Renal cortical epithelial cell (primary cell): ENCODE measurements at regions not wholly inside any gene's neighbourhood (a gene's known extent, or its start where the extent isn't known, plus 50 kb on each side); places are given as distances from the start of the nearest gene placed in this dataset.
A peak's percentile ranks its signal among the peaks of the same experiment; 100 is the strongest.

Experiments
- DNase-seq: peaks from one replicate; pipeline ENCODE4 v3.0.0-alpha.2; 2011; ENCODE audit warnings: low read depth

DNA sequence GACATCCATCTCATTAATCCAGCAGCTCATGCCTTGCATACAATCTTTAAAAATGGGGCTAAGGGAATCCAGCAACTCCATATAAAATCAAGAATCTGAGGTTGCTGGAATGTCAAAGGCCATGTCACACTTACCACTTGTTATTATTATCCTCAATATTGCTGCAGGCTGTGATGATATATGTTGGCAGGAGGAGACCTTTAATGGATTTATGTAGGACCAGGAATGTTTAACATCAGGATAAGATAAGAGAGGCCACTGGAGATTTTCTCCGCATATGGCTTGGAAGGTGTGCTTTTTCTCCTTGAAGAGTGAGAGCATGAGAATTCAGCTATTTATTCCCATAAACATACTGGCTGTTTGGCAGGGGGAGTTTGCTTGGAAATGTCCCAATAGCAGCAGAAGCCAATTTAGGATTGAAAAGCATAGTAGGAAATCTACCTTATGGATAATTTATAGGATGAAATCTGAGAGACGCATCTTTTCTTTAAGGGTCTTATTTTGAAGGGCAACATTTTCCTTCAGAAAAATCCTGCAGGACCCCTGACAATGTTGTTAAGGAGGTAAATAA, 481.4 kb downstream of the AGTPBP1 start:
- no peak for DNase-seq

DNA sequence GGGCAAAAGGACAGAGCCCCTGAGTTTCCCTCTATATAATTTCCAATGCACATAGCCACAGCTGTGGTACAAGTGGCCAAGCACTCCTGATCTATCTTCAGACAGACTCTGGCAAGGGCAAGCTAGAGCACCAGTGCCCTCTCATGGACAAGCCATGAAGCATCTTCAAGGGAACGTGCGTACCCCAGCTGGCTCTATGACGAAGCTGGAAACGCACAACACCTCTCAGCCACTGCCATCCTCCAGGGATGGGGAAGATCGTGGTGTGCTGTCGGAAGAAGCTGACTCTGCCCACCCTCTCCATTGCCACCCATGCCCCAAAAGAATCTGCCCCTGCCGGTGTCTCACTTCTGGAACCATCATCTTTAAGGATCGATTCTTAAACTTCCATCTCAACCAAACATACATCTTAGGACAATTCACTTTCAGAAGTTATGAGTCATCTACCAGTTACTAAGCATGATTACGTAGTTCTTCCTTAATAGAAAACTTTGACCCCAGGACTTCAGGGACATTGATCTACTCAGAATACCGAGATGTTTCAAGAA, 482.9 kb downstream of the AGTPBP1 start:
- peak; percentile 71 for DNase-seq

DNA sequence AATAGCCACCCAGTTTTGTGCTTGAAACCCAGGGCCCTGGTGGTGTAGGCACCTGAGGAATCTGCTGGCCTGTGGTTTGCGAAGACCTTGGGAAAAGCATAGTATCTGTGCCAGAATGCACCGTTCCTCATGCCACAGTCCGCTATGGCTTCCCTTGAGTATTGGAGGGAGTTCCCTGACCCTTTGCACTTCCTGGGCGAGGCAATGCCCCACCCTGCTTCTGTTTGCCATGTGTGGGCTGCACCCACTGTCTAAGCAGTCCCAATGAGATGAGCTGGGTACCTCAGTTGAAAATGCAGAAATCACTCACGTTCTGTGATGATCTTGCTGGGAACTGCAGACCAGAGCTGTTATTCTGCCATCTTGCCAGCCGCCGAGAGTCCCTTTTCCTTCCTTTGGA, 483.5 kb downstream of the AGTPBP1 start:
- DNase-seq: no peak

DNA sequence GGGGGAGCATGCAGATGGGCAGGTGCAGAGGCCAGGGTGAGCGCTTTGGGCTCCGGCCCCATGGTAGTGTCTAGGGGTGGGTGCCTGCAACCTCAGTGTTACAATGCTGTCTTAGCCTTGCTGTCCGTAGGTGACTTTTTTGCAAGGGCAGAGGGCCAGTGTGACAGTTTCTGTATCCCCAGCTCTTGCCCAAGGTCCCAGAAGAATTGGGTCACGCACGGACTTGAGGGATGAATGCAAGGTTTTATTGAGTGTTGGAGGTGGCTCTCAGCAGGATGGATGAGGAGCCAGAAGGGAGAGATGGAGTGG, 492.5 kb downstream of the AGTPBP1 start:
- DNase-seq: no peak

DNA sequence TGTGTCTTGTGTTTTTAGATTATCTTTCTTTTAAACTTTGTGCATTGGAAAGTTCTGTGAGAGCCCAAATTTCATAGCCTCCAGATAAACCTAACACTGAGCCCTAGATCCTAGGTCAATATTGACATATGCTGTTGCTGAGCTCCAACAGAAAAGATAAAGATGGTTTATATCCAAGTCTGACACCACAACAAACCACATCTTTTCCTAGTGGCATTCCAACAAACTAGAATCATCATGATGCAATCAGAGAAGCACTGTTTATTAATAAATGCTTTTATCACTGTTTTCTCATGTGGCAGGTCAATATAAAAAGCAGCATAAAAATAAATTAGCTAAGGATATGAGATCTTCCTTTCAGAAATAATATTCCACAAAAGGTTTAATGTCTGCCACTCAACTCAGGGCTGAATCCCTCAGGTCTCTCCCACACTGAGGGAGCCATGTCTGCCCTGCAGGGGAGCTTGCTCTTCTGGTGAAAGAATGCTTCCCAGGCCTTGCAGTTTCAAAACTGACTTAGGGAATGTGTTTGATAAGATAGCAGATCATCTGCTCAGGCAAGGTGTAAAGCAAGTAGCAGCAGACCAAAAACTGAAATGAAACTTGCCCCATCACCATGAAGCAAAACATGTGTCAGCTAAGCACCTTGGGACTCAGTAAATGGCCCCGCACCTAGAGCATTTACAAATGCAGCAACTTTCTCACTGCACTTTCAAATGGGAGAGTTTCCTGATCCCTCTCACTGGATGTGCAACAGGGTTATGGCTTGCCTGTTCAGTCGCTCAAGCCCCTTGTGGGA, 493.0 kb downstream of the AGTPBP1 start:
- DNase-seq: peak; percentile 83

DNA sequence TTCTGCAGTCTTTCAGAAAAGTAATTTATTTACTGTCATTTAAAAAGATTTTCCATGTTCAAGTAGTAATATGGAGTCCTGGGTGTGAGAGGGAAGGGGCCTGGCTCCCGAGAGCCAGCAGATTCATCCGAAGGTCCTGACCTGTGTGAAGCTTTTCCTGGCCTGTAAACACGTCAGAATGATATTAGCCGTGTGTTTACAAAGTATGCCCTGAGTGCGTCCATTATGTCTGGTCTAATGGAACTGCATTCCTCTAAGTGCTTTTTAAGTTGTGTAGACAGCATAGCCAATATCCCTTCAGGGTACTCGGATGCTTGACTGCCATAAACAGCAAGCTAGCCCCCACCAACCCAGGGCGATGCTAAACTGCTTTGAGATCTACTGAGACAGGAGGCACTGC, 495.2 kb downstream of the AGTPBP1 start:
- no peak for DNase-seq

DNA sequence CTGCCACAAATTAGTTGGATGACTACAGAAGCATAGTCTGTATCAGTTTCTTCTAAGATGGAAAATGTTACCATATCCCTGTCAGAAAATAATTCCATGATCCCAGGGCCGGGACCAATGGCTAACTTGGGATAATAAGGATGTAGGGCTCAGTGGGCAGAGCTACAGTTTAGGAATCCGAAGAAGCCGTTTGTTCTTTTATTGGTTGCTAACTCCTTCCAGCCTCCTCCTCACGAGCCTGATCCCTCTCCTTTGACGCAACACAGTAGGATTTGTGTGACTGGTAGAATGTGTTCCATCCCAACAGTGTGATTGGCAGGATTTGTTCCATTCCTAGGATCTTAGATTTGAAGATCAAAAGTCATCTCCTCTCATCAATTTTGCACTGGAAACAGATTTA, 496.9 kb downstream of the AGTPBP1 start:
- DNase-seq: no peak

DNA sequence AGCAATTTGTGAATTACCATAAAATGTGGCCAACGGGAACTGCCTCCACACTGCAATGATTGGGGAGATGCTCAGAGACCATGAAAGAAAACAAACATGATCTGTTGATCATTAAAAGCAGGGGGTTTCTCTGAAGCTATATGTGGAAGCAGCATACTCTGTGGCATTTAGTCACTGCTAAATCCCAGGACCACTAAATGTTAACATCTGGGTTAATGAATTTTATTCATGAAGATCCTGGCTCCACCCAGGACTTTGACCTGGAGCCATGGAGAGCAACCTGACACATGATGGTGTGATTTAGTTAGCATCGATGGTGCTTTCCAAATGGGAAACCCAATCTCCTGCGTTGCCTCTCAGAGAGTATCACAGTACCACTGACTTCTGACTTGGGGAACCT, 497.8 kb downstream of the AGTPBP1 start:
- DNase-seq: peak; percentile 54

DNA sequence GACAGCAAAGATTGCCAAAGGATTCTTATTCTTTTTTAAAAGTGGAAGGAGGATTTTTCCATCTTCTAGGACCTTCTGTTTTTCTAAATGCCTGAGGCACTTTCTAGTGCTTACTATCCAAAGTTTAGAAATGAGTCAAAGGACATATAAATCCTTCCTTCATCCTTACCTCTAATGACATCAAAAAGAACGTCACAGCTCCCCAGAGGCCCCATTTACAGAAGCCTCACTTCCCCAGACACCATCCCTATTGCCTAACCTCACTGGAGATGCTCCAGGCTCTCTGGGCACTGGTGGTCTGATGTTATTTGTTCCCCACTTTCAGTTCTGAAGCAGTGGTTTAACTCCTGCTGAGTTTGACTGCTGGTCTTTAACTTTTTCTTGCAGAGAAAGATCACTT, 504.3 kb downstream of the AGTPBP1 start:
- DNase-seq: no peak

DNA sequence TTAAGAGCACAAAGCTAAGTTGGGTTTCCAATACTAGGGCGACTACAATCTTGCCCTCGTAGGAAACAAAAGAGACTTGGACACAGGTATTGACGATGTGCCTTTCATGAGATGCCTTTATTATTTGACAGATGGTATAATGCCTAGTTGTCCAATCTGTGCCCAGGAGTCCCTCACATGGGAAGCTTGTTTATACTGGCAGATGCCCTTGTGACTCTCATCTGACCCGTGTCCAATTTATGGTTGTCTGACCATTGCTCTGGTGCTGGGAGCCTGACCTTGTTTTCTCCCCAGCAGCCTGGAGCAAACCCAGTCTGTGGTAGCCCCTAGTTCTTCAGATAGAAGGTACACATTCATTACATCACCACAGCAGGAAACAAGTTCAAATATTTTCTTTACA, 511.7 kb downstream of the AGTPBP1 start:
- no peak for DNase-seq

DNA sequence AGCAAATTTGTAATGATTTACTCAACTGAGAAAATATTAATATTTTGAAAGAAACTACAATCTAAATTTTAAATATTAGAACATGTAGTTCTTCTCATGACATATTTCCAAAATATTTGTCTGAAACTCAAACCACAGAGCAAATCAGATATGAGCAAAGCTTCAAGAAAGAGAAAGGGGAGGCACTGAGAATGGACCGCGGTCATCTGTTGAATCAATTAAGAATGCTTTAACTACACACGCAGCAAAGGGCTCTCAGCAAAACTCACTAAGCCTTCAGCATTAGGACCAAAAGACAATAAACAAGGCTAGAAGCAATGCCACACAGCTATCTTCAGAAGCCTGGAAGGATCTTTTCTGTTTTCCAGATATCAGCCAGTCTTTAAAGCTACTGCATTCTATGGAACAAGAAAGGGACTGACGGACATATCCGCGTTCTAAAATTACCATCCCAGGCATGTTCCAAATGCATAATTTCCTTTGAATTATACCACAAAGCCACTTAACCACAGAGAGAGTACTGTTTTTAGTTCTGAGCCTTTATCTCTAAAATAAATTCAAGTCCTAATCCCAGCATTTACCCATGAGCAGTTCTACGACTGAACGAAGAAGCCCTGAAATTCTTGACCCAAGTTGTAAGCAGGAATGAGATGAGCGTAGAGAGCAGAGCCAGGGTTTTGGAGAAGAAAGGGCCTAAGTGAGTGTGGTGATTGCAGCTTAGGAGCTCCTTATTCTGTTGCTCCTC, 513.5 kb downstream of the AGTPBP1 start:
- DNase-seq: no peak

DNA sequence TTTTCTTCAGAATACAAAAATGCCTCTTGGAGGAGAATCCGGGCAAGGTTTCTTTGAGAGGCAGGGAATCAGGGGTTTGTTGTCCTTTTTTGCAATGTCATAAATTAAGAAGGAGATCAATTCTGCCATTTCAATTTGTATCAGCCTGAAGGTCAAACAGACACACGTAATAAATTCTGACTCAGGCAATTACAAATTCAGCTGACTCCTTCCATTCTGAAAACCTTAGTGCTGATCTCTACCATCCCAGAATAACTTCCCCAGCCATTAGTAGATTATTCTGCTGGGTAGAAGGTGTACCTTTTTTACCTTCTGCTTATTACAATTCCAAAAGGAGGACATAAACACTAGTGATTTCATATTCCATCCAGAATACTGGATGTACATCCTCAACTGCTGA, 516.6 kb downstream of the AGTPBP1 start:
- peak; percentile 42 for DNase-seq

DNA sequence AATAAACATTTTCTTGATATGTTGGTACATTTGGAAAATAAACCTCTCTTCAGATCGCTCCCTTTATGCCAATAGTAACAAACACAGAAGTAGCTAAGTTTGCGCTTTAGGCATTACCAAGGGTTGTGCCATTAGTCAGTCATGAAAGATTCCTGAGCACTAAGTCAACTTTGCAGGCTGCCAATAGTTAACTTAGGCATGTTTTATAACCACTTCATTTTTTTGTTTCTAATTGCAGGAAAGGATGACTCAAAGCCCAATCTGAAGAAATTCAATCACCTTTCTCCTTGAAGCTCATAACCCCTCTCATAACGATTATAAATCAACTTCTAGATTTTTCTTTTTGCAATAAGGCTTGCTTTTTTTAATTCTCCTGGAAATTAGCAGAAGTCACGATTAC, 517.0 kb downstream of the AGTPBP1 start:
- DNase-seq: peak; percentile 97

DNA sequence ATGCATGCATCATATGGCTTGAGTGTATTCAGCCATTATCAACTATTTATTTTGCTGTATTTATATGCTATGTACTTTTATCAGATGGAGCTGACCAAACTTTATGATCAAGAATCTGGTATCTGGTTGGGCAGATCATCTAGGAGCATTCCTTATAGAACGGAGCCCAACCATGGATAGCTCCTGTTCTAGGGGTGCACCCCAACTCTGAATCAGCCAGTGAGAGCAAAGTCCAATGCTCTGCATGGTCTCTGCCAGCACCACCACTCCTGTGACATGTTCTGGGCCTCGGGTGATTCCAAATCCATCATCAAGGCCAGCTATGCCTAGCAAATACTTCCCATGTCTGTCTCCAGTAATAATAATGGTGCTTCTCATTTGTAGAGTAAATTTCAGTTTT, 517.5 kb downstream of the AGTPBP1 start:
- DNase-seq: no peak

DNA sequence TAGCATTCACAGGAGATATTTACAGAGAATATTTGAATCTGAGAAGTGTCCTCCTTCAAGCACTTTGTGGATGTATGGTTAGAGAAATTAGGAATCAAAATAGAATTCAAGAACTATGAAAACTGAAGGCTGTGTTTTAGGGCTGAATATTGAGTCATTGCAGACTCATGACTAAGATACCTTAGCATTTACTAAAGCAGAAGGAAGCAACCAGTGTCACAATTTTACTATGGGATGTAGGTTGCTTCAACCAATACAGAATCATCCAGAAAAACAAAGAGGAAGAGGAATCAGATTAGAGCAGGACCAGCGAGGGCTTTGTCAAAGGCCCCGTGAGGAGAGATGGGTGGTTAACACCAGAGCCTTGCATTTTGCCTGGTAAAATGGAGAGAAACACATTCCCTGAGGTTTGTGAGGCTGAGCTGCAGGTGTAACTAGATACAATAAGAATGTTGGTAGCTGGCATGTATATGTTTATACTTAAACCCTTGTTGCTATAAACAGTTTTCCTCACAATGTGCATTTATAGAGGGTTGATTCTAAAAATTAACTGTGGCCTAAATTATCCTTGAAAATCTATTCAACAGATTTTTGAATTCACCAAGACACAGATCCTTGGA, 518.1 kb downstream of the AGTPBP1 start:
- DNase-seq: peak; percentile 50

DNA sequence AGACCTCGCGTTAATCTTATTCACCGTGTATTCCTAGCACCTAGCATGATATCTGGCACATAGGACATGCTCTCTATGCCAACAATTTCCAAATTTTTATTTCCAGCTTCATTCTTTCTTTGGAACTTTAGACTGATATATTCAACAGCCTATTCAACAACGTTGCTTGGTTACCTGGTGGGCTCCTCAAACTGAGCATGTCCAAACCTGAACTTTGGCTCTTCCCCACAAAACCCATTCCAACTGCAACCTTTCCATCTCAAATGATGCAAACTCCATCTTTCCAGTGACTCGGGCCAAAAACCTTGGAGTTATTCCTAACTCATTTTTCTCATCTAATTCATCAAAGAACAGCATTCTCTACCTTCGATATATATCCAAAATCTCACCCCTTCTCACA, 525.2 kb downstream of the AGTPBP1 start:
- no peak for DNase-seq

DNA sequence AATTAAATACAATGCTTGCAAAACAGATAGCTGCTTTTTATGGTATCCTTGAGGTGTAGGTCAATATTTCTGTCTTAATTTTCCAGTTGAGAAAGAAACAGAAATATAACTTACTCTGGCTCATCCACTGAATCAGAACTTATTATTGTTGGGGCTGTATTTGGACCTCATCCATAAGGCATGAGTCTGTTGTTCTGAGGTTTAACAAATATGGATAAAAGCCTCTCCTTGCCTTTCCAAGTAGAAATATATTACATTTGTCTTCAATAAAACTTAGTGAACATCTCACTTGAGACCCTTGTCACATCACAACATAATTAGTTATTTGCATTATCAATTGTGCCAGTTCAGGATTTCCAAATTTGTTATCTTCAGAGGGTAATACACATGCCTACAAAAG, 525.8 kb downstream of the AGTPBP1 start:
- DNase-seq: no peak

DNA sequence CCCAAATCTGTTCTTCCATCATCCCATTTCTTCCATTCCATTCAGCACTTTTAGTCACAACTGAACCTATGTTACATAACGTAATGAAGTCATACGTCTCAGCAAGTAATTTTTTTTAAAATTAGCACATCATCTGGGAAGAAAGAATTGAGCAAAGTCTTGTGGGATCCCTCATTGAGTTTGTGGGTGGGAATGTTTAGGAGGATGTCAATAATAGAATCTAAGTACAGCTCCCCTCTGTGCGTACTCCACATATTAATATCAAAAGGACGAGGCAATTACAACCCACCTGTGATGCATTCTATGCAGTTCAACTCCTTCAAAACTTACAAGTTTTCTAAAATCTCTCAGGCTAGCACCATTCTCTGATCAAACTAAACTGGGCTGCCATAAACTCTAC, 526.3 kb downstream of the AGTPBP1 start:
- DNase-seq: no peak

DNA sequence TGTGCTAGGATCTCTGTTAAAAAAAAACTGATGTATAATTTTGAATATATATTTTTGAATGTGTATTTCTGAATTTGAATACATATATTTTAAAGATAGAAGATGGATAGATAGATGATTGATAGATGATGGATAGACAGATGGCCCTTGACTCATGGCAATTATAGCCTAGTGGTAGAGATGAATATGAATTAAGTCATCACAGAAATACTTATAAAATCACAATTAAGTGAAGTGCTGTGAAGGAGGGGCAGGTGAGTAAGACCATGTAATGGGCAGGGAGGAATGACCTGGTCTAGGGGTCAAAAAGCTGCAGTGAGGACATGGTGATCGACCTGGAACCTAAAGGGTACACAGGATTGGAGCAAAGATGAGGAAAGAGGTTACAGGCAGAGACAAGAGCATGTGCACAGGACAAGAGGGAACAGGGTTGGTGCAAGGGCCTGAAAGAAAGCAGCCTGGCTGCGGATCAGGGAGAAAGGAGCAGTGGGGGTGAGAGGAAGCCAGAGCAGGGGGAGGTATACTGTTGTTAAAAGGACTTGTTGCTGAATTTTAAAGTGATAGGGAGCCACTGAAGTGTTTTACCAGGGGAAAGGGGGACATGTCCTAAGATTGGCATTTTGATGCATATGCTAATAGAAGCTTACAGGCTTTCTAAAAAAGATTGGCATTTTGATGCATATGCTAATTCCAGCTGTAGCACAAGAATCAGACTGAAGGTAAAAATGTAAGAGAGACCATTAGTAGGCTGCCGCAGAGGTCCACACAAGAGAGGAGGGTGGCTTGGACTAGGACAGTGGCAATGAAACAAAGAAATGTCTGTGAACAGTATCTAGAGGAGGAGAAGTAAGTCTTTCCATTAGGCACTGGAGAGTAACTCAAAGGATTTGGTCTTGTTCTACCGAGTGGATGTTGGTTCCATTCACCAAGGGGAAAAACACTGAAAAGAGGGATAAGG, 527.8 kb downstream of the AGTPBP1 start:
- DNase-seq: no peak

DNA sequence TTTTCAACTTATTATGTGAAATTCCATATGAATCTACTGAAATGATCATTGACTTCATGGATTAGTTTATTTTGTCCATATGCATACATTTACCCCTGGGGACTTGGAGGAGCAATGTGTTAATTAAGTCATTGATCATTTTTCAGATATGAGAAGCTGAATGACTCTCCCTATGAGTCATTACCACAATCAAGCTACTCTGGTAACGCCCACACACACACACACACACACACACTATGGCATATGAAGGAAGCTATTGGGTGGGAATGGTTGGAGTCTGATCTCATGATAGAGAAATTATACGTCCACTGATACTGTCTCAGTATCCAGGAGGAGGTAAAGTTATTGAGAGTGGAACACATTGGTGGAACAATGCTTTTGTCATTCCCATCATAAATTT, 528.9 kb downstream of the AGTPBP1 start:
- DNase-seq: peak; percentile 89

DNA sequence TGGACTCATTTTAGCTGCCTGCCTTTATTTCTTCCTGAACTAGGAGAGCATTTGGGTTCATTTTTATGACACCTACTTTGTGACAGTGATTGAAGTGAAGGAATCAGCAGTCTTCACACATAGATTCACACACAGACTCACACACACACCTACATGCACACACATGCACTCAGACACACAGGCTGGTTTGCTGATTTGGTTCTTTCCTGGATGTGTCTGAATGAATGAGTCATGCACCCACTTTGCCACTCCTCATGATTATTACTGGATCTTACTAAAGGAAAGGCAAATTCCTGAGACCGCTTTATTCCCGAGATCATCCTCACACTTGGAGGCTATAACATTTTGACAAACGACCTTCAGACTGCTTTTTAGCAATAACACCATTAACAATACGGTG, 529.5 kb downstream of the AGTPBP1 start:
- DNase-seq: peak; percentile 93
